ENCODE measurements at regions not wholly inside any gene's neighbourhood (a gene's known extent, or its start where the extent isn't known, plus 50 kb on each side); places are given as distances from the start of the nearest gene placed in this dataset.

- TF ChIP-seq CTCF (IDR thresholded peaks at IDR 0.05) (no peak), POLR2A (IDR thresholded peaks at IDR 0.05) (no peak)
Measured at GRCh38 chr12:85519163-85519562, 239.1 kb downstream of the ALX1 start.
